ENCODE measurements at regions not wholly inside any gene's neighbourhood (a gene's known extent, or its start where the extent isn't known, plus 50 kb on each side); places are given as distances from the start of the nearest gene placed in this dataset.

- TF ChIP-seq POLR2A (IDR thresholded peaks at IDR 0.05) (no peak), CTCF (IDR thresholded peaks at IDR 0.05 in 8 of 11, conservative IDR thresholded peaks at IDR 0.05 in 3 of 11) (no peak), POLR2AphosphoS5 (IDR thresholded peaks at IDR 0.05) (no peak)
- WGBS, 5 donors, result 79 to 89% (median 83%) methylated on average over 3 of the region's 3 CpGs
- no peaks in the 10 kb centered on the region for H3K27me3 ChIP-seq (replicated peaks in 1 of 7)
- DNase-seq, result no peak
- intact Hi-C loops (cut with DNase I; ENCODE audit: low total_unique reads), result no loop called here
- H3K9me3 ChIP-seq, result peaks cover 0 to 38% (median 29%) of the 10 kb centered on the region in 8 donors
- H3K36me3 ChIP-seq, result no peaks in the 10 kb centered on the region
- no peak overlapping the region for H3K4me3 ChIP-seq
- no peak overlapping the region for H3K27ac ChIP-seq
- no peaks in the 10 kb centered on the region for H3K4me1 ChIP-seq
Measured at GRCh38 chr18:42137693-42138375, 182.8 kb downstream of the PIK3C3 start.

- H3K4me3 ChIP-seq, result no peak overlapping the region
- H3K36me3 ChIP-seq, result no peaks in the 10 kb centered on the region
- intact Hi-C loops (cut with DNase I; ENCODE audit: low total_unique reads), result no loop called here
Measured at GRCh38 chr18:42141439-42141838, 186.4 kb downstream of the PIK3C3 start.

GRCh38 chr18:42155024-42155423, 200.0 kb downstream of the PIK3C3 start:
- H3K27me3 ChIP-seq (replicated peaks in 1 of 7), result no peaks in the 10 kb centered on the region
- no peak for DNase-seq
- TF ChIP-seq CTCF (IDR thresholded peaks at IDR 0.05 in 8 of 11, conservative IDR thresholded peaks at IDR 0.05 in 3 of 11), result no peak
- no peak for TF ChIP-seq POLR2A (IDR thresholded peaks at IDR 0.05)
- TF ChIP-seq POLR2AphosphoS5 (IDR thresholded peaks at IDR 0.05), result no peak
- H3K27ac ChIP-seq, result no peak overlapping the region
- H3K36me3 ChIP-seq, result no peaks in the 10 kb centered on the region
- intact Hi-C loops (cut with DNase I; ENCODE audit: low total_unique reads), result no loop called here
- no peaks in the 10 kb centered on the region for H3K9me3 ChIP-seq
- no peaks in the 10 kb centered on the region for H3K4me1 ChIP-seq
- H3K4me3 ChIP-seq, result no peak overlapping the region

More at GRCh38 chr18:42141439-42141838, 186.4 kb downstream of the PIK3C3 start:
- no peak for DNase-seq
- TF ChIP-seq POLR2A (IDR thresholded peaks at IDR 0.05) (no peak), CTCF (IDR thresholded peaks at IDR 0.05 in 8 of 11, conservative IDR thresholded peaks at IDR 0.05 in 3 of 11) (no peak), POLR2AphosphoS5 (IDR thresholded peaks at IDR 0.05) (no peak)
- no peak overlapping the region for H3K27ac ChIP-seq
- H3K27me3 ChIP-seq (replicated peaks in 1 of 7), result no peaks in the 10 kb centered on the region
- peaks cover 0 to 45% (median 29%) of the 10 kb centered on the region in 8 donors for H3K9me3 ChIP-seq
- 0 to 79% (median 44%) methylated on average over 1 of the region's 1 CpG for WGBS, 5 donors
- H3K4me1 ChIP-seq, result no peaks in the 10 kb centered on the region

- H3K4me1 ChIP-seq, result no peaks in the 10 kb centered on the region
- H3K4me3 ChIP-seq, result no peak overlapping the region
- H3K27me3 ChIP-seq (replicated peaks in 1 of 7), result no peaks in the 10 kb centered on the region
- no peak overlapping the region for H3K27ac ChIP-seq
- intact Hi-C loops (cut with DNase I; ENCODE audit: low total_unique reads), result no loop called here
- TF ChIP-seq POLR2A (IDR thresholded peaks at IDR 0.05) (no peak), POLR2AphosphoS5 (IDR thresholded peaks at IDR 0.05) (no peak), CTCF (IDR thresholded peaks at IDR 0.05 in 8 of 11, conservative IDR thresholded peaks at IDR 0.05 in 3 of 11) (no peak)
- no peaks in the 10 kb centered on the region for H3K9me3 ChIP-seq
- DNase-seq, result no peak
- no peaks in the 10 kb centered on the region for H3K36me3 ChIP-seq
Measured at GRCh38 chr18:42156281-42156680, 201.2 kb downstream of the PIK3C3 start.

Data from spleen (tissue), 11 donors.